NCI-H69 (cell line): ENCODE measurements at regions not wholly inside any gene's neighbourhood (a gene's known extent, or its start where the extent isn't known, plus 50 kb on each side); places are given as distances from the start of the nearest gene placed in this dataset.
"Not testable (repeated sequence)": the region's sequence is repeated elsewhere in the genome, so short reads cannot be mapped to it uniquely, and the experiment has no call there.

Experiments
- DNase-seq: peaks from one replicate; lab custom pipeline; 2025; lab: John Stamatoyannopoulos, UW

GRCh38 chrX:137882960-137883359 lies 317.0 kb downstream of the ZIC3 start:
- no peak for DNase-seq

GRCh38 chrX:137884813-137885212 lies 318.9 kb downstream of the ZIC3 start:
- not testable (repeated sequence) for DNase-seq

- no peak for DNase-seq
Observed at GRCh38 chrX:137891431-137891830, 325.5 kb downstream of the ZIC3 start.

DNA sequence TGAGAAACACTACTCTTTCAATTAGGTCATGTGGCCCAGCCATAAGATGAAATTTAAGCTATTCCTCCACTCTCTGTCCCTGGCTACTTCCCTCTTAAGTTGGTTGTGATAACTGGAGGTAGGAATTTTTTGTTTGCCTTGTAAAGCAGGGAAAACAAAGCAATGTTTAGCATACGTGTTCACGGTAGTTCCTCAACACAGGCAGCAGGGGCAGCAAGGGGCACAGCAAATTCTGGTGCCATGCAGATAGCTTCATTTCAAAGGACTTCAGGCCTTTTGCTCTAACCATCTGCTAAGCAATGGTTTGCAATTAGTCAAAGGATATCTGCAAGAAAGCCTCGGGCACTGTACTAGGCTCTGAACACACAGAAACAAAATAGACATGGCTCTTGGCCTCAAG lies 330.2 kb downstream of the ZIC3 start:
- DNase-seq, result no peak

DNA sequence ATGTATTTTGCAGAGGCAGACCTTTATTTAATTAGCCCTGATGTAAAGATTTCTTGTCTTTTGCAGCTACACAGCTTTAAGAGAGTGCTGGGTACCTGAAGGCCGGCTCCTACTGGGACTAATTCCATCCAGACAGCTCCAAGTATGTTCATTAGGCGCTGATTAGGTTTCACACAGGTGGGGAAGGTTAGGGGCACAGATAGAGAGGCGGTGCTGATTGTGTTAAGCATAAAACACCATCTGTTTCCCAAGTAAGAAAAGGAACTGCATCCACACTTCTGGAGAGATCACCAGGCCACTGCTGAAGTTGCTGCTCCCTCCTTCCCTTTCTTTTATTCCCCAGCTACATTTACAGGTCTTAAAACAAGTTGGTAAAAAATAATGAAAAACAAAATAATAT lies 349.5 kb downstream of the ZIC3 start:
- DNase-seq, result peak; percentile 42

DNA sequence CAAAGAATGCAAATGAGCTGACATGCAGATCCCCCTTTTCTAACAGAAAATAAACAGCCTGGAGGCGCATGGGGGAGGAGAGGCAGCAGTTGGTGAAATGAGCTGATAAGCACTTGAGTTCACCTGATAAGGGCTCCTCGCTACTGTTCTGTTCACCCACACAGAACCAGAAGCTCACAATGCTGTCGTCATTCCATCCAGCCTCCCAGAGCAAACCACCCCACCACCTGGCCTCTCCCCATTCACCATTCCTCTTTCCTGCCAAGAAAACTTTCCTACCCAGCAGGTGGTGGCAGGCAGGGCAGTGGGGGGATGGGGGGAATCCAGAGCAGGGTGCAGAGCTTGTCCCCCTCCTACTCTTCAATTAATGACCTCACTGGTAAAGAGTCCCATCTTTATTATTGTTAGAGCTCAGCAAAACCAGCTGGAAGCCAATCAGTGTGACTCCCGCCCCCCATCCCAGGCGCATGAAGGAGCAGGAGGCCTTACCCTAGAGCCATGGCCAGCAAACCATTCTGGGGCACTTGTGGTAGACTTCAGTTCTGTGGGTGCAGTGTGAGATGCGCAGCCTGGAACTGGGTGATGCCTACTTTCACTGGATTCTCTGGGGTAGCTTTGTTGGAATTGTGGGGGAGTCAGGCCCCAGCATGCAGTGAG lies 350.3 kb downstream of the ZIC3 start:
- peak; percentile 35 for DNase-seq

DNA sequence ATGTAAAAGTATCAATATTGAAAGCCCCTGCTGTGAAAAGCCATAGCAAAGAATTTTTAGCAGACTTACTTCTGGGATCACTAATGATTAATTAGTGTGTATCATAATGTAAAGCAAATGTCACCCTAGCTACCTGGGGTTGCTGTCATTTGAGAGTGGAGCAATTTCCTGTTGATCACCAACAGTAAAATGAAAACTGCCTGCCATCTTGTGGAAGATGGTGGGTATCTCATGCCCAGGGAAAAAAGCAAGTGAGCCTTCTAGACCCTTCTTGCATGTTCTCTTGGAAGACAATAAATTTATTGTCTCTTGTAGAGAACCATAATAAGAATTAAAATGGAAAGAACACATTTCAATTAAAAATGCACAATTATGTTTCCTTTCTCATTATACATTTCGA lies 360.2 kb downstream of the ZIC3 start:
- DNase-seq, result peak; percentile 25

- no peak for DNase-seq
Observed at GRCh38 chrX:137929951-137930350, 364.0 kb downstream of the ZIC3 start.

GRCh38 chrX:137930533-137930932 lies 364.6 kb downstream of the ZIC3 start:
- no peak for DNase-seq

DNA sequence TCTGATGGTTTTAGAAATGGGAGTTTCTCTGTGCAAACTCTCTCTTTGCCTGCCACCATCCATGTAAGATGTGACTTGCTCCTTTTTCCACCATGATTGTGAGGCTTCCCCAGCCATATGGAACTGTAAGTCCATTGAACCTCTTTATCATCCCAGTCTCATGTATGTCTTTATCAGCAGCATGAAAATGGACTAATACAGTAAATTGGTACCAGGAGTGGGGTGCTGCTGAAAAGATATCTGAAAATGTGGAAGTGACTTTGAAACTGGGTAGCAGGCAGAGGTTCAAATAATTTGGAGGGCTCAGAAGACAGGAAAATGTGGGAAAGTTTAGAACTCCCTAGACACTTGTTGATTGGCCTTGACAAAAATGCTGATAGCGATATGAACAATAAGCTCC lies 368.3 kb downstream of the ZIC3 start:
- not testable (repeated sequence) for DNase-seq

- DNase-seq, result not testable (repeated sequence)
Observed at GRCh38 chrX:137934887-137935286, 369.0 kb downstream of the ZIC3 start.

DNA sequence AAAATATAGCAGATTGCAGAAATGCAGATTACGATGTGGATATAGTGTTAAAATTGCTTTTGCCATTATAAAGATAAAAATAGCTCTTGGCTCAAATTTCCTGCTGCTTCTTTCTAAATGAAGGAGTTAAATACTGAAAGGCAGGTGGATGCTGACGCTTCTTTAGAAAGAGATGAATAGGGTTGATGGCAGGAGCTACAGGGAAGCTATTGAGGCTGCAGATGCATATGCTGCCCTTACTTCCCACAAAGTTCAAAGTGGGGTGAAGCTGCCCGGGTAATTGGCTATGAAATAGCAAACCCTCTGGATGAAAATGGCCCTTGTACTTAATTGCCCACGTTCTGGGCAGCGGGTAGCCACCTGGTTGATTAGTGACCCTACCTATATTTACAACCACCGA lies 379.5 kb downstream of the ZIC3 start:
- DNase-seq, result peak; percentile 58

- DNase-seq, result no peak
Observed at GRCh38 chrX:137969191-137969590, 403.3 kb downstream of the ZIC3 start.

- peak; percentile 32 for DNase-seq
Observed at GRCh38 chrX:137982472-137983172, 416.7 kb downstream of the ZIC3 start.

GRCh38 chrX:137988470-137988869 lies 422.5 kb downstream of the ZIC3 start:
- peak; percentile 11 for DNase-seq

DNA sequence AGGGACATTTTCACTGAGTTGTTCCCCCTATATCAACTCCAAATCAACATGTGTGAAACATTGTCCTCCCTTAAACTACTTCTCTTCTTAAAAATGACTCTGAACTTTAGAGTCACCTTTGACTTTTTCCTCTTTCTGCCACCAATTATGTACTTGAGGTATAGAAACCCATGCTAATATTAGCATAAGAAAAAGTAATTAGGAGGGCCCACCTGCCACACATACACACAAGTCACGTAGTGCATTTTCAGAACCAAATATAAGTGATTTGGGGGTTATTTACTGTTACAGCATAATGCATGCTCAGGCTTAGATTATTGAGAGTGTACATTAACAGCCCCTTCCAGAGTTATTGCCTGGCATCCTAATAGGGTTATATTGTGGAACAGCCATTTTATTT lies 432.7 kb downstream of the ZIC3 start:
- DNase-seq, result no peak

- no peak for DNase-seq
Observed at GRCh38 chrX:137999071-137999470, 433.1 kb downstream of the ZIC3 start.

- no peak for DNase-seq
Observed at GRCh38 chrX:137999552-137999951, 433.6 kb downstream of the ZIC3 start.

GRCh38 chrX:138001226-138001625 lies 435.3 kb downstream of the ZIC3 start:
- no peak for DNase-seq

DNA sequence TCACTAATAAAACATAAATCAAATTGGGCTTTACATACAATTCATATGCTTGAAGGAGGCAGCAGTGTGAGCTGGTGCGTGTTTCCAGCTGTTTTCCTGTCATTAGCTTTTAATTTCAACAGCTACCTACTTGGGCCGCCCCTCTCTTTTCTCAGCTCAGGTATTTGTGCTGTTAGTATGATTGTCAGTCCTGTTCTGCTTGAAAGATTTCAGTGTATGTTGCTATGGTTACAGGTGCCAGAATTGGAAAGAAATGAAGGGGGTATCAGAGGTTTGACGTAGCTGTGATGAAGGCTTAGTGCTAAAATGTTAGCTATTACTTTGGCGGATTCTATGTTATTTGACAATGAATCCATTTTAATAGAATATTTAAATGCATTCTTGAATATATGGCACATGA lies 440.3 kb downstream of the ZIC3 start:
- DNase-seq, result no peak

- no peak for DNase-seq
Observed at GRCh38 chrX:138008281-138008680, 442.4 kb downstream of the ZIC3 start.

DNA sequence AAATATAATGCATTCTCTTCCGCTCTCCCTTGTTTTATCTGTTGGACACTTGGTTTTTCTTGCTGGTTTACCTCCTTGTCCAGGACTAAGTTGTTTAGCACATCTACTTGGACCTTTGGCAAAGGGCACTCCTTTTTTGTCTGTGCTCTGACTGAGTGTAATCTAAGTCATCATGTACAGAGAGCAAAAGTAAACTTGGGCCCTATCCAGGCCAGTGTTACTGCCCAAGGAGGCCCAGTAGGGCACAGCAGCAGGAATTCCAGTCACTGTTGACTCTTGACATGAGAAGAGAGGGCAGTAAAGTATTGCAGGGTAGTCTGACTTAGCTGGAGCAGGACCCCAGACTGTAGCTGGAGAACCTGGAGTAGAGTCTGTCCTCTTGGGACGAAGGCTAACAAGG lies 445.5 kb downstream of the ZIC3 start:
- no peak for DNase-seq

GRCh38 chrX:138014577-138014976 lies 448.6 kb downstream of the ZIC3 start:
- no peak for DNase-seq
